ENCODE measurements at regions not wholly inside any gene's neighbourhood (a gene's known extent, or its start where the extent isn't known, plus 50 kb on each side); places are given as distances from the start of the nearest gene placed in this dataset. TPM values are rescaled to one million over a fixed set of nuclear protein-coding genes. Genes with fewer than 3 reads are reported as not detected.

DNA sequence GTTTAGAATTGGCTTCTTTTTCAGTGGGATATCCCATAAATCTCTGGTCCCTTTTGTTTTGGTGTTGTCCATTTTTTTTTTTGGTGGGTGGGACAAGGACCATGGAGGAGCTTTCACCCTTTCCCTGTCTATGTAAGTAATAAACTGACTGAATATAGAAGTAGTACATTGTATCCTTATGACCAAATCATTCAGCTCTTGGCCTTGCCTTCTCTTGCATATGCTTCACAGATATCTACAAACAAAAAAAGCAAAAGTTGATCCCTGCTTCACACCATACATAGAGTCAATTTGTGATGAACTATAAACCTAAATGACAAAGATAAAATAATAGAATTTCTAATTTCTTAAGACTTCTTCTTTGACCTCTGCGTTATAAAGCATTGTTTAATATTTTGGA lies 59.8 kb downstream of the SIX1 start:
- Histone ChIP-seq H3K27ac (ENCODE audit: low read length in 2 of 2) (no peak overlapping the region), H3K9me3 (ENCODE audit: control extremely low read depth in 1 of 3, control insufficient read depth in 2 of 3, insufficient read depth in 1 of 3, low read length in 2 of 3) (no peaks in the 10 kb centered on the region), H4K20me1 (ENCODE audit: control insufficient read depth, insufficient read depth, low read length, poor library complexity, severe bottlenecking) (no peaks in the 10 kb centered on the region), H3K4me3 (ENCODE audit: control extremely low read depth in 1 of 5, extremely low read depth in 1 of 5, insufficient read depth in 1 of 5, low read depth in 2 of 5, low read length in 4 of 5) (no peak overlapping the region), H3K79me2 (ENCODE audit: control insufficient read depth, insufficient read depth, low read length) (no peaks in the 10 kb centered on the region), H3K4me2 (replicated peaks; ENCODE audit: low read depth, low read length, poor library complexity, severe bottlenecking) (no peak overlapping the region), H2AFZ (ENCODE audit: insufficient read depth, low read depth, low read length, poor library complexity, severe bottlenecking) (no peak overlapping the region), H3K9ac (ENCODE audit: low read length) (no peak overlapping the region), H3K27me3 (replicated peaks in 1 of 4; ENCODE audit: control extremely low read depth in 1 of 4, control insufficient read depth in 3 of 4, insufficient read depth in 4 of 4, low read length in 3 of 4) (peaks cover 0 to 6% (median 0%) of the 10 kb centered on the region in 4 experiments), H3K36me3 (replicated peaks in 1 of 2; ENCODE audit: control extremely low read depth in 1 of 2, control insufficient read depth in 1 of 2, extremely low read depth in 1 of 2, insufficient read depth in 2 of 2, low read length in 1 of 2) (no peaks in the 10 kb centered on the region), H3K4me1 (ENCODE audit: control insufficient read depth in 2 of 2, insufficient read depth in 2 of 2, low read length in 2 of 2) (no peaks in the 10 kb centered on the region)
- DNase-seq (no peak), ATAC-seq (ENCODE audit: low read depth) (no peak)
- no peak for TF ChIP-seq EZH2 (IDR thresholded peaks at IDR 0.05; ENCODE audit: borderline replicate concordance, insufficient read depth, low read depth, low read length, poor library complexity, severe bottlenecking)
- TF ChIP-seq, protein P1, sequence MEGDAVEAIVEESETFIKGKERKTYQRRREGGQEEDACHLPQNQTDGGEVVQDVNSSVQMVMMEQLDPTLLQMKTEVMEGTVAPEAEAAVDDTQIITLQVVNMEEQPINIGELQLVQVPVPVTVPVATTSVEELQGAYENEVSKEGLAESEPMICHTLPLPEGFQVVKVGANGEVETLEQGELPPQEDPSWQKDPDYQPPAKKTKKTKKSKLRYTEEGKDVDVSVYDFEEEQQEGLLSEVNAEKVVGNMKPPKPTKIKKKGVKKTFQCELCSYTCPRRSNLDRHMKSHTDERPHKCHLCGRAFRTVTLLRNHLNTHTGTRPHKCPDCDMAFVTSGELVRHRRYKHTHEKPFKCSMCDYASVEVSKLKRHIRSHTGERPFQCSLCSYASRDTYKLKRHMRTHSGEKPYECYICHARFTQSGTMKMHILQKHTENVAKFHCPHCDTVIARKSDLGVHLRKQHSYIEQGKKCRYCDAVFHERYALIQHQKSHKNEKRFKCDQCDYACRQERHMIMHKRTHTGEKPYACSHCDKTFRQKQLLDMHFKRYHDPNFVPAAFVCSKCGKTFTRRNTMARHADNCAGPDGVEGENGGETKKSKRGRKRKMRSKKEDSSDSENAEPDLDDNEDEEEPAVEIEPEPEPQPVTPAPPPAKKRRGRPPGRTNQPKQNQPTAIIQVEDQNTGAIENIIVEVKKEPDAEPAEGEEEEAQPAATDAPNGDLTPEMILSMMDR (IDR thresholded peaks at IDR 0.05) = no peak
- no peak overlapping the region for H3K4me3 Mint-ChIP-seq
- POLR2A ChIA-PET = no interaction called here
- H3K27me3 Mint-ChIP-seq = peaks cover 14% of the 10 kb centered on the region
- CTCF ChIA-PET = no interaction called here
- no CpG with 5 or more reads among the region's 1 CpG for WGBS (ENCODE audit: insufficient coverage)
- H3K27ac Mint-ChIP-seq = no peak overlapping the region
- no peaks in the 10 kb centered on the region for H3K4me1 Mint-ChIP-seq
- intact Hi-C loops (cut with micrococcal nuclease) = no loop called here
- no peaks in the 10 kb centered on the region for H3K9me3 Mint-ChIP-seq (ENCODE audit: insufficient read depth)

DNA sequence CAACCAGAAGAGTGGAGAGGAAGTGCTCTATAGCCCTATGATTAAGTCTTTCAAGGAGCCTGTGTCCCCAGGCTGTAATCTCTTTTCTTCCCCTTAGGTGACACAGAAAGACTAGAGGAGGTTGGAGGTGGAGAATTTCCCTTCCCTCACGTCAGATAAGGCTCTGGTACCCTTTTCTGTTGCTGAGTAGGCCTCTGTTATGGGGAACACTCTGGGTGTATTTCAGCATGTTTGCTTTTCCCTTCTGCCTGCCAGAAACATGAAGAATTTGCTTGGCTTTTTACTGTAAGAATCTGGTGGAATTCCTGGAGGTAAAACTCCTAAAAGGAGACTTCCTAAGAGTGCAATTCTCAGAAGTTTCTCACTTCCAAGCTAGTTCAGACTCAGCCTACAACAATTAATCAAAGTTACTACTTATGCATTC lies 58.3 kb downstream of the SIX1 start:
- Histone ChIP-seq H3K4me1 (ENCODE audit: control insufficient read depth in 2 of 2, insufficient read depth in 2 of 2, low read length in 2 of 2) (no peaks in the 10 kb centered on the region), H3K9me3 (ENCODE audit: control extremely low read depth in 1 of 3, control insufficient read depth in 2 of 3, insufficient read depth in 1 of 3, low read length in 2 of 3) (no peaks in the 10 kb centered on the region), H2AFZ (ENCODE audit: insufficient read depth, low read depth, low read length, poor library complexity, severe bottlenecking) (no peak overlapping the region), H3K27ac (ENCODE audit: low read length in 2 of 2) (no peak overlapping the region), H3K4me2 (replicated peaks; ENCODE audit: low read depth, low read length, poor library complexity, severe bottlenecking) (no peak overlapping the region), H4K20me1 (ENCODE audit: control insufficient read depth, insufficient read depth, low read length, poor library complexity, severe bottlenecking) (no peaks in the 10 kb centered on the region), H3K9ac (ENCODE audit: low read length) (no peak overlapping the region), H3K4me3 (ENCODE audit: control extremely low read depth in 1 of 5, extremely low read depth in 1 of 5, insufficient read depth in 1 of 5, low read depth in 2 of 5, low read length in 4 of 5) (no peak overlapping the region), H3K27me3 (replicated peaks in 1 of 4; ENCODE audit: control extremely low read depth in 1 of 4, control insufficient read depth in 3 of 4, insufficient read depth in 4 of 4, low read length in 3 of 4) (peaks cover 0 to 6% (median 0%) of the 10 kb centered on the region in 4 experiments), H3K79me2 (ENCODE audit: control insufficient read depth, insufficient read depth, low read length) (no peaks in the 10 kb centered on the region), H3K36me3 (replicated peaks in 1 of 2; ENCODE audit: control extremely low read depth in 1 of 2, control insufficient read depth in 1 of 2, extremely low read depth in 1 of 2, insufficient read depth in 2 of 2, low read length in 1 of 2) (no peaks in the 10 kb centered on the region)
- no peak for DNase-seq
- TF ChIP-seq, protein P1 (IDR thresholded peaks at IDR 0.05) = no peak
- no peak for TF ChIP-seq EZH2 (IDR thresholded peaks at IDR 0.05; ENCODE audit: borderline replicate concordance, insufficient read depth, low read depth, low read length, poor library complexity, severe bottlenecking)
- H3K27ac Mint-ChIP-seq = no peak overlapping the region
- POLR2A ChIA-PET = no interaction called here
- CTCF ChIA-PET = no interaction called here
- H3K4me1 Mint-ChIP-seq = no peaks in the 10 kb centered on the region
- no CpG with 5 or more reads among the region's 1 CpG for WGBS (ENCODE audit: insufficient coverage)
- no peaks in the 10 kb centered on the region for H3K9me3 Mint-ChIP-seq (ENCODE audit: insufficient read depth)
- H3K4me3 Mint-ChIP-seq = no peak overlapping the region
- peaks cover 16% of the 10 kb centered on the region for H3K27me3 Mint-ChIP-seq
- ATAC-seq (ENCODE audit: low read depth) = no peak
- intact Hi-C loops (cut with micrococcal nuclease) = no loop called here

Small RNA genes in the stretch of these regions (small RNA-seq; reads per million reads assigned to genes)
- not detected for gene AL049874.2 (ENCODE audit: insufficient read length, low read depth, low replicate concordance)

All from B cell (primary cell).